HepG2 (cell line): ENCODE measurements at regions not wholly inside any gene's neighbourhood (a gene's known extent, or its start where the extent isn't known, plus 50 kb on each side); places are given as distances from the start of the nearest gene placed in this dataset.

Source experiments
- ATAC-seq: fragments of 200-7000 bp; cut with Tn5 transposase; 3 replicates; pipeline ENCODE4 v1.9.1; 2020; ENCODE audit warnings: mild to moderate bottlenecking, moderate library complexity
- BruUV-seq: library from RNA; stranded (reverse); fragments of 400-500 nt; replicated peaks from 2 replicates; lab custom pipeline; 2021; lab: Mats Ljungman, UMichigan
- CTCF ChIA-PET: fragments of 300-600 bp; formaldehyde crosslinking; extraction: SDS; loops from one replicate; lab custom pipeline; 2021; ENCODE audit warnings: low total read pairs, inconsistent platforms, low intra/inter-chr PET ratio; lab: Yijun Ruan, JAX
- POLR2A ChIA-PET: fragments of 350-600 bp; sonication (Branson Sonifier 250); formaldehyde crosslinking; loops from one replicate; lab custom pipeline; 2020; ENCODE audit warnings: antibody characterized with exemption, inconsistent platforms; lab: Yijun Ruan, JAX
- DNase-seq: peaks from one replicate; pipeline ENCODE4 v3.0.0-alpha.2; 2015; ENCODE audit warnings: low spot score
- FAIRE-seq: peaks from 3 replicates; lab custom pipeline; 2011; peaks lifted over from hg19 to GRCh38; lab: Jason Lieb, UNC
- H2AFZ ChIP-seq: one replicate; pipeline ENCODE4 v1.6.1; 2011; ENCODE audit warnings: low read length, inconsistent platforms
- H3K27ac ChIP-seq: fragments of 300-600 bp; 3 replicates; pipeline ENCODE4 v1.8.0; 2011; ENCODE audit warnings: mixed run types, mild to moderate bottlenecking, mixed read lengths, low read length, inconsistent platforms; ENCODE audit not compliant: insufficient read depth; ENCODE audit errors: extremely low read length
- H3K27me3 ChIP-seq, 2 experiments: fragments of 200-600 bp in 1 of 2; 2 replicates in 1 of 2; 3 replicates in 1 of 2; pipeline versions ENCODE4 v1.6.0 to v1.8.0; 2011; ENCODE audit warnings: low read length in 2 of 2, mild to moderate bottlenecking in 2 of 2, moderate library complexity in 2 of 2, inconsistent platforms in 1 of 2; ENCODE audit not compliant: insufficient read depth in 2 of 2, control insufficient read depth in 1 of 2
- H3K36me3 ChIP-seq, 2 experiments: fragments of 200-600 bp in 1 of 2; replicated peaks in 1 of 2; 2 replicates in 1 of 2; 3 replicates in 1 of 2; pipeline versions ENCODE4 v1.5.1 to v1.8.0; 2011; ENCODE audit warnings: low read length in 2 of 2, inconsistent platforms in 1 of 2; ENCODE audit not compliant: insufficient read depth in 2 of 2, control insufficient read depth in 1 of 2
- H3K4me1 ChIP-seq: 2 replicates; pipeline ENCODE4 v1.5.1; 2012; ENCODE audit warnings: low read length, inconsistent platforms; ENCODE audit not compliant: insufficient read depth
- H3K4me2 ChIP-seq: 2 replicates; pipeline ENCODE4 v1.6.0; 2011; ENCODE audit warnings: low read depth, low read length, inconsistent platforms
- H3K4me3 ChIP-seq, 3 experiments: fragments of 200-600 bp in 1 of 3; sonication (generic), shearing (Covaris generic) in 1 of 3; replicated peaks in 1 of 3; 2 replicates each; pipeline ENCODE4 v1.5.1; 2011 to 2016; ENCODE audit warnings: low read length in 3 of 3, inconsistent platforms in 2 of 3, low read depth in 2 of 3, mild to moderate bottlenecking in 2 of 3, control low read depth in 1 of 3, mixed read lengths in 1 of 3; ENCODE audit not compliant: insufficient read depth in 1 of 3
- H3K79me2 ChIP-seq: one replicate; pipeline ENCODE4 v1.6.1; 2011; ENCODE audit warnings: low read length, inconsistent platforms; ENCODE audit not compliant: insufficient read depth
- H3K9ac ChIP-seq: 2 replicates; pipeline ENCODE4 v1.6.0; 2011; ENCODE audit warnings: mild to moderate bottlenecking, low read depth, low read length, inconsistent platforms; ENCODE audit not compliant: insufficient read depth
- H3K9me3 ChIP-seq: 2 replicates; pipeline ENCODE4 v1.5.1; 2012; ENCODE audit warnings: mild to moderate bottlenecking, low read length
- H4K20me1 ChIP-seq: 2 replicates; pipeline ENCODE4 v1.6.0; 2011; ENCODE audit warnings: inconsistent platforms, mild to moderate bottlenecking, low read length, moderate library complexity; ENCODE audit not compliant: insufficient read depth
- DMTF1 ChIP-seq: sonication (generic); formaldehyde crosslinking; IDR thresholded peaks from 2 replicates; pipeline ENCODE4 v1.4.0; 2020; ENCODE audit warnings: mild to moderate bottlenecking, missing genetic modification reagents
- FOXM1 ChIP-seq: sonication (generic); formaldehyde crosslinking; IDR thresholded peaks from 2 replicates; pipeline ENCODE4 v1.5.0; 2020; ENCODE audit warnings: missing genetic modification reagents
- LBX2 ChIP-seq: sonication (generic); formaldehyde crosslinking; IDR thresholded peaks from 2 replicates; pipeline ENCODE4 v1.5.0; 2020; ENCODE audit warnings: missing genetic modification reagents, mild to moderate bottlenecking, borderline replicate concordance
- MIXL1 ChIP-seq: IDR thresholded peaks from 2 replicates; pipeline ENCODE4 v1.6.1; 2016
- MYPOP ChIP-seq: sonication (generic); formaldehyde crosslinking; IDR thresholded peaks from 2 replicates; pipeline ENCODE4 v1.8.1; 2023; ENCODE audit warnings: mild to moderate bottlenecking, moderate library complexity, missing genetic modification reagents
- NFYC ChIP-seq: IDR thresholded peaks from 2 replicates; pipeline ENCODE4 v1.6.1; 2016; ENCODE audit warnings: missing genetic modification reagents, missing compliant biosample characterization
- NKX3-1 ChIP-seq: sonication (generic); formaldehyde crosslinking; IDR thresholded peaks from 2 replicates; pipeline ENCODE4 v1.5.0; 2020; ENCODE audit warnings: missing genetic modification reagents
- SALL2 ChIP-seq: sonication (generic); formaldehyde crosslinking; IDR thresholded peaks from 2 replicates; pipeline ENCODE4 v1.8.1; 2023; ENCODE audit warnings: mild to moderate bottlenecking, missing genetic modification reagents, inconsistent platforms
- TEAD3 ChIP-seq: optimal IDR thresholded peaks from 2 replicates; pipeline ENCODE3; 2016; ENCODE audit warnings: borderline replicate concordance
- USF2 ChIP-seq, 2 experiments: sonication (generic) in 1 of 2; formaldehyde crosslinking in 1 of 2; IDR thresholded peaks; 2 replicates each; pipeline versions ENCODE4 v1.5.1 to v1.6.1; 2011 to 2020; ENCODE audit warnings: borderline replicate concordance in 1 of 2, low read depth in 1 of 2, low read length in 1 of 2, mild to moderate bottlenecking in 1 of 2, missing genetic modification reagents in 1 of 2, moderate library complexity in 1 of 2
- ZNF292 ChIP-seq: sonication (generic); formaldehyde crosslinking; IDR thresholded peaks from 2 replicates; pipeline ENCODE4 v1.8.1; 2022; ENCODE audit warnings: mild to moderate bottlenecking, low read depth, missing genetic modification reagents, borderline replicate concordance
- ZNF431 ChIP-seq: sonication (generic); formaldehyde crosslinking; IDR thresholded peaks from 2 replicates; pipeline ENCODE4 v1.9.0; 2022; ENCODE audit warnings: missing genetic modification reagents, low read depth, mild to moderate bottlenecking, borderline replicate concordance
- ZNF503 ChIP-seq: sonication (generic); formaldehyde crosslinking; IDR thresholded peaks from 2 replicates; pipeline ENCODE4 v1.4.0; 2020; ENCODE audit warnings: missing genetic modification reagents
- ZNF549 ChIP-seq: sonication (generic); formaldehyde crosslinking; IDR thresholded peaks from 2 replicates; pipeline ENCODE4 v1.5.0; 2020; ENCODE audit warnings: missing genetic modification reagents
- ZNF557 ChIP-seq: sonication (generic); formaldehyde crosslinking; IDR thresholded peaks from 2 replicates; pipeline ENCODE4 v1.4.0; 2020; ENCODE audit warnings: missing genetic modification reagents
- ZNF678 ChIP-seq: sonication (generic); formaldehyde crosslinking; IDR thresholded peaks from 2 replicates; pipeline ENCODE4 v1.4.0; 2020; ENCODE audit warnings: mild to moderate bottlenecking, missing genetic modification reagents
- ZNF749 ChIP-seq: sonication (generic); formaldehyde crosslinking; IDR thresholded peaks from 2 replicates; pipeline ENCODE4 v1.8.0; 2022; ENCODE audit warnings: mild to moderate bottlenecking, missing genetic modification reagents, moderate library complexity, borderline replicate concordance
- ZNF839 ChIP-seq: sonication (generic); formaldehyde crosslinking; IDR thresholded peaks from 2 replicates; pipeline ENCODE4 v1.4.0; 2020; ENCODE audit warnings: missing genetic modification reagents, mild to moderate bottlenecking, borderline replicate concordance
- WGBS: methylation state at CpG from one replicate; pipeline ENCODE4 v1.1.6; 2017; ENCODE audit warnings: low lambda C conversion rate; 5-methylcytosine and 5-hydroxymethylcytosine counted together
- in situ Hi-C: cut with HindIII; loops from 2 replicates; pipeline ENCODE4 v1.10.0; 2017; ENCODE audit warnings: low pct_unique_long_range_greater_than_20kb; ENCODE audit not compliant: extremely low pct_ligation_motif_present
- intact Hi-C: fragments of 100-400 bp; cut with micrococcal nuclease; formaldehyde crosslinking; loops from one replicate; pipeline ENCODE4 v1.10.0; 2022; ENCODE audit not compliant: unreplicated experiment

GRCh38 chr4:28600958-28601357 is 1740.3 kb downstream of the STIM2 start:
- Histone ChIP-seq H3K4me1 (no peaks in the 10 kb centered on the region), H3K79me2 (no peaks in the 10 kb centered on the region), H3K9ac (no peak overlapping the region), H3K27ac (no peak overlapping the region), H4K20me1 (no peaks in the 10 kb centered on the region), H3K9me3 (peaks cover 70% of the 10 kb centered on the region), H3K4me2 (no peak overlapping the region), H3K36me3 (no peaks in the 10 kb centered on the region), H3K27me3 (no peaks in the 10 kb centered on the region), H3K4me3 (no peak overlapping the region), H2AFZ (no peak overlapping the region)
- WGBS: 23% methylated on average over 2 of the region's 2 CpGs
- intact Hi-C loops: no loop called here
- CTCF ChIA-PET: no interaction called here
- TF ChIP-seq DMTF1 (CRISPR knock-in tag): no peak
- no peak for TF ChIP-seq ZNF292 (CRISPR knock-in tag)
- TF ChIP-seq ZNF749 (CRISPR knock-in tag): no peak
- no peak for TF ChIP-seq ZNF557 (CRISPR knock-in tag)
- TF ChIP-seq MYPOP (CRISPR knock-in tag): no peak
- TF ChIP-seq ZNF549: no peak
- TF ChIP-seq NKX3-1 (CRISPR knock-in tag): no peak
- TF ChIP-seq LBX2: no peak
- TF ChIP-seq TEAD3 (CRISPR knock-in tag): no peak
- no peak for TF ChIP-seq ZNF678
- no peak for TF ChIP-seq MIXL1 (CRISPR knock-in tag)
- TF ChIP-seq SALL2 (CRISPR knock-in tag): no peak
- no peak for TF ChIP-seq USF2 (IDR thresholded peaks at IDR 0.05; ENCODE audit: low read depth, low read length)
- TF ChIP-seq USF2 (CRISPR knock-in tag; IDR thresholded peaks at IDR 0.05; ENCODE audit: borderline replicate concordance): no peak
- TF ChIP-seq ZNF431 (CRISPR knock-in tag): no peak
- TF ChIP-seq ZNF839: no peak
- TF ChIP-seq NFYC: no peak
- no peak for TF ChIP-seq FOXM1 (CRISPR knock-in tag)
- no peak for TF ChIP-seq ZNF503 (CRISPR knock-in tag)
- POLR2A ChIA-PET: no interaction called here
- DNase-seq (no peak), FAIRE-seq (no peak), ATAC-seq (no peak)
- BruUV-seq: no TSS peak
- in situ Hi-C loops: no loop called here
